Coronary artery (tissue), 2 donors: ENCODE measurements at regions not wholly inside any gene's neighbourhood (a gene's known extent, or its start where the extent isn't known, plus 50 kb on each side); places are given as distances from the start of the nearest gene placed in this dataset.

Source experiments
- DNase-seq: peaks from one replicate; pipeline ENCODE4 v3.0.0-alpha.2; 2017; ENCODE audit warnings: low spot score
- H3K27ac ChIP-seq, 2 donors: fragments of 200-600 bp; sonication (generic); one replicate each; pipeline ENCODE4 v1.5.1; 2016 to 2019
- H3K4me3 ChIP-seq: fragments of 200-600 bp; sonication (generic); 2 replicates; pipeline ENCODE4 v1.5.1; 2016; ENCODE audit warnings: mild to moderate bottlenecking, moderate library complexity
- TF ChIP-seq, protein P1 (sequence below): fragments of 200-600 bp; sonication (generic); IDR thresholded peaks from one replicate; pipeline ENCODE4 v1.5.1; 2019; ENCODE audit warnings: antibody characterized with exemption

DNA sequence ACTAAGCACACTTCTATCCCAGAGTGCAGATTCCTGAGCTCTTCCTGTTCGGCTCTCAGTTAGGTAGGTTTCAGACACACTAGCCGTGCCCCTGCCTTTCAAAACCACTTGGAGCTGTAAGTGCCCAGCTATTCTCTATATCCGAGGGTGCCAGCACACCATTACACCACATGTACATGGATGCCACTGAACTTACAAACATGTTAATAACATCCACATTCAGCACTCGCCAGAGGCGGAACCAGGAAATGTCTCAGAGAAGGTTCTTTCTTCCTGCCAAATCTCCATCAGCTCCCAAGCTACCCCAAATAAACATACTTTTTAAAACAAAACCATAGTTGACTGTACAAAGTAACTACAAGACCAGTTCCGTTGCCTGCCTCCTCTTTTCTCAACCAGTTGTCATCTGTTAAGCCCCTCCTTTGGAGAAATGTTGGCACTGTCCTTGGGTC, 78.4 kb upstream of the CTTNBP2NL start:
- H3K27ac ChIP-seq, result peak overlapping the region in 1 of 2 donors; percentile 57
- H3K4me3 ChIP-seq, result no peak overlapping the region
- no peak for DNase-seq
- TF ChIP-seq, protein P1, sequence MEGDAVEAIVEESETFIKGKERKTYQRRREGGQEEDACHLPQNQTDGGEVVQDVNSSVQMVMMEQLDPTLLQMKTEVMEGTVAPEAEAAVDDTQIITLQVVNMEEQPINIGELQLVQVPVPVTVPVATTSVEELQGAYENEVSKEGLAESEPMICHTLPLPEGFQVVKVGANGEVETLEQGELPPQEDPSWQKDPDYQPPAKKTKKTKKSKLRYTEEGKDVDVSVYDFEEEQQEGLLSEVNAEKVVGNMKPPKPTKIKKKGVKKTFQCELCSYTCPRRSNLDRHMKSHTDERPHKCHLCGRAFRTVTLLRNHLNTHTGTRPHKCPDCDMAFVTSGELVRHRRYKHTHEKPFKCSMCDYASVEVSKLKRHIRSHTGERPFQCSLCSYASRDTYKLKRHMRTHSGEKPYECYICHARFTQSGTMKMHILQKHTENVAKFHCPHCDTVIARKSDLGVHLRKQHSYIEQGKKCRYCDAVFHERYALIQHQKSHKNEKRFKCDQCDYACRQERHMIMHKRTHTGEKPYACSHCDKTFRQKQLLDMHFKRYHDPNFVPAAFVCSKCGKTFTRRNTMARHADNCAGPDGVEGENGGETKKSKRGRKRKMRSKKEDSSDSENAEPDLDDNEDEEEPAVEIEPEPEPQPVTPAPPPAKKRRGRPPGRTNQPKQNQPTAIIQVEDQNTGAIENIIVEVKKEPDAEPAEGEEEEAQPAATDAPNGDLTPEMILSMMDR, result no peak

DNA sequence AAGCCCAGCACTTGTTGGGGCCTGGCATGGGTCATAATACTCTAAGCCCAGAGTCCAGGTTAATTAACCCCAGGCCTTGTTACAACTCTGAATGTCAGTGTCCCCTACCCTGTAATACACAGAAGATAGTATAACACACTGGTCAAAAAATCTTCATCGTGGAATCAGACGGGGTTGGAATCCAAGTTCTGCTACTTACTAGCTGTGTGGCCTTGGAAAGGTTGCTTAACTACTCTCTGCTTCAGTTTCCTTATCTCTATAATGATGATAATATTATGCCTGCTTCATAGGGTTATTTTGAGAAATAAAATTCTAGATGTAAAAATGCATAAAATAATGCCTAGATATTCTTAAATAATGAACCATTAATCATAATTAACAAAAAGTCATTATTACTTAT, 77.8 kb upstream of the CTTNBP2NL start:
- Histone ChIP-seq H3K4me3 (no peak overlapping the region), H3K27ac (peak overlapping the region in 1 of 2 donors; percentile 57)
- no peak for DNase-seq
- TF ChIP-seq, protein P1, result no peak

DNA sequence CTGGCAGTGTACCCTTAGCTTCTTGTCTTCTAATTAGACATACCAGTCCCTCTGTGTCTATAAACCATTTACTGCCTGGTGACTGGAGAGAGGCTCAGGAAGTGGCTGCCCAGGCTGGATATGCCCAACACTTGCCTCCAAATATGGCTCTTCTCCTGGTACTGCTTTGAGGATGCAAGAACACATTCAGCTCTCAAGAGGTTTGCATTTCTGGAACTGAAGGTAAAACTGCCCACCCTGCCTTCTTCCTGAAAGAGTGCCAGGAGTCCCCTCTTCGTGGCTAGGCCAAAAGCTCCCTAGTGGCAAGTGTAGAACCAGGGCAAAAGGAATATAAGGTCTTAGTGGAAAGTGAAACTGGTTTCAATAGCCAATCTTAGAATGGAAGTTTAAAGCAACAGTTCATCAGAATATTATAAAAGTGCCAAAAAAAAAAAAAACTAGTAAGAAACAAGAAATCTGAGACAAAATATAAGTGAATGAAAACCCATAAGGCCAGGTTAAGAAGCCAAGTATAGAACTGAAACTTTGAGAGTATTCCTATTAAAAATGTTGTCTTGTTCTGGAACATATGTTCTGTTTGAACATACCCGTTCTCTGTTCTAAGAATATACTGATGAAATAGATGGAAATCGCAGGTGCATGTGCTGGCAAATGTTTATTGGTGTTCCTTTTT, 77.2 kb upstream of the CTTNBP2NL start:
- no peak for DNase-seq
- peak overlapping the region in 1 of 2 donors; percentile 3 for H3K27ac ChIP-seq
- TF ChIP-seq, protein P1, result no peak
- H3K4me3 ChIP-seq, result no peak overlapping the region

DNA sequence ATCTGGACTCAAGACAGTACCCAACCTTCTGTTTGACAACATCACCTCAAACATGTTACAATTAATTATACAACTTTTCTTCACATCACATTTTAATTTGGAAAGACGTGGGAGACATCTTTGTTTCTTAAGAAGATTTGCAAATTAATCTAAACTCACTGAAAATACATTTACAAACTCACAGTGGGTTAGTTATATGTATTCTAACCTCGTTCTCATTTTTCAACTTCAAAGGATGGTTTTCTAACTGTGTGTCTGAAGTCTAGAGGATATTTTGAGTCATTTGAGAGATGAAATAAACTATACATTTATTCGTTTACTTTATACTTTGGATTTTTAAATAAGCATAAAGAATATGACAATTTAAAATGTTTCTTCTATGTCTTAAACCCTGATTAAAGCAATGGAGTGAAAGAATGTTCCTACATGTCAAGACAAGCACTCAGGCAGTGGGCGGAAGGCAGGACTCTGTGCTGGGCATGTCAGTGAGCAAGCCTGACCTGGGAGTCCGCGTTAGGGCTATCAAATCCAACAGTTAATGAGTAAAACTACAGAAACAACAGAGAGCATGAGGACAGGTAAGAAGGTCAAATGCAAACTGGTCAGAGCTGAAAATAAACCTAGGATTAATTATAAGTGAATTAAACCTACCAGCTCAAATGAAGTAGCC, 76.5 kb upstream of the CTTNBP2NL start:
- no peak overlapping the region for H3K4me3 ChIP-seq
- DNase-seq, result no peak
- TF ChIP-seq, protein P1, result no peak
- no peak overlapping the region for H3K27ac ChIP-seq

DNA sequence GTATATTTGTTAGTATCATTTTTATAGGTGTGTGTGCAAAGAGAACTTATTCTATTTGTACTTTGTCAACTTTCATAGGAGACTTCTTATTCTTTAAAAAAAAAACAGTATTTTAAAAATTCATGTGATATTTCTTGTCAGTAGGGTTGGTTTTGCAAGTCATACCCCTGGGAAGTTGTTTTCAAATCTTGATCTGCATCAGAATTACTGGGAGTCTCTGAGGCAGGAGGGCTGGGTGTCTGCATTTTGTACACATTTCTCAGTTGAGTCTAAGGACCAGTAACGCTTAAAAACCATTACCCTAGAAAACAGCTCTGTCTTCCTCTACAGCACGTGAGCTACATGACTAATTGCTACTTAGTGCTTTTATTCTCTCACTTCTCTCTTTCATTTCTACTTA, 76.0 kb upstream of the CTTNBP2NL start:
- Histone ChIP-seq H3K4me3 (no peak overlapping the region), H3K27ac (no peak overlapping the region)
- TF ChIP-seq, protein P1, result no peak
- DNase-seq, result no peak

DNA sequence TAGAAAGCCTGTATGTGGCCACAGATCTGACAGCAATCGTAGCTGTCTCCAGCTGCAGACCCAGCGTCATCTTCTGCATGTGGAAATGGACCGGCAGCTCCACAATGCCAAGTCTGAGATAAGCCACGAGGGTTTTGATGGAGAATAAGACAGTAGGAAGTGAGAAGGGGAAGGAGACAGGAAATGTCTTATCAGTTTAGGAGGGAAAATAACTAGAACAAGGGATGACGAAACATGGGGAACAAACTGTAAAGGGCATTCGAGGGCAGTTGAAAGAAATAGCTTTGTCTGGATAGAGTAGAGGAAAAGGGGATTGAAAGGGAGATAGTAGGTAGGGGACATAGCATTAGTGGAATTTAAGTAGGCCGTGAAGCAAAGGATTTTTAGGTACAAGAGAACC, 74.0 kb upstream of the CTTNBP2NL start:
- H3K4me3 ChIP-seq, result no peak overlapping the region
- H3K27ac ChIP-seq, result no peak overlapping the region
- TF ChIP-seq, protein P1, result no peak
- DNase-seq, result no peak
